ENCODE measurements at regions not wholly inside any gene's neighbourhood (a gene's known extent, or its start where the extent isn't known, plus 50 kb on each side); places are given as distances from the start of the nearest gene placed in this dataset.

DNA sequence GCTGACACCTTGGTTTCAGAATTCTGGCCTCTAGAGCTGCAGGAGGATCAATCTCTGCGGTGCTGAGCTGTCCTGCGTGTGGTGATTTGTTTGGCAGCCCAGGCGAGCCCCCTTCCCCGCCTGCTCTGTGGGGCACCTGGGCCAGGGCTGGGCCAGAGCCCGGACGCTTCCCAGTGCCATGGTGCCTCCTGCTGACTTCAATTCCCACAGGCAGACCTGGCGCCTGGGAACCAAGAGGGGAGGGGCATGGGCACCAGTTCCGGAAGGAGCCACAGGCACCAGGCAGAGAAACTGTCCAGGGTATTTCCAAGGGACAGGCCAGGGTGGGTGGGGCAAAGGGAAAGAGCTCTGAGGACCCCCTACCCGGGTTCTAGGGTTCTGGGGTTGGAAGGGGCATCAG lies 197.8 kb downstream of the CTTN start:
- TF ChIP-seq HMG20A (CRISPR knock-in tag; conservative IDR thresholded peaks at IDR 0.05) = no peak
- TF ChIP-seq, protein P1, sequence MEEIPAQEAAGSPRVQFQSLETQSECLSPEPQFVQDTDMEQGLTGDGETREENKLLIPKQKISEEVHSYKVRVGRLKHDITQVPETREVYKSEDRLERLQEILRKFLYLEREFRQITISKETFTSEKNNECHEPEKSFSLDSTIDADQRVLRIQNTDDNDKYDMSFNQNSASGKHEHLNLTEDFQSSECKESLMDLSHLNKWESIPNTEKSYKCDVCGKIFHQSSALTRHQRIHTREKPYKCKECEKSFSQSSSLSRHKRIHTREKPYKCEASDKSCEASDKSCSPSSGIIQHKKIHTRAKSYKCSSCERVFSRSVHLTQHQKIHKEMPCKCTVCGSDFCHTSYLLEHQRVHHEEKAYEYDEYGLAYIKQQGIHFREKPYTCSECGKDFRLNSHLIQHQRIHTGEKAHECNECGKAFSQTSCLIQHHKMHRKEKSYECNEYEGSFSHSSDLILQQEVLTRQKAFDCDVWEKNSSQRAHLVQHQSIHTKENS (CRISPR knock-in tag; IDR thresholded peaks at IDR 0.05) = no peak
- no peak for TF ChIP-seq DACH1 (IDR thresholded peaks at IDR 0.05; ENCODE audit: partially characterized antibody)
- TF ChIP-seq EWSR1 (IDR thresholded peaks at IDR 0.05; ENCODE audit: borderline replicate concordance, low read depth, partially characterized antibody) = no peak
- TF ChIP-seq, protein P2, sequence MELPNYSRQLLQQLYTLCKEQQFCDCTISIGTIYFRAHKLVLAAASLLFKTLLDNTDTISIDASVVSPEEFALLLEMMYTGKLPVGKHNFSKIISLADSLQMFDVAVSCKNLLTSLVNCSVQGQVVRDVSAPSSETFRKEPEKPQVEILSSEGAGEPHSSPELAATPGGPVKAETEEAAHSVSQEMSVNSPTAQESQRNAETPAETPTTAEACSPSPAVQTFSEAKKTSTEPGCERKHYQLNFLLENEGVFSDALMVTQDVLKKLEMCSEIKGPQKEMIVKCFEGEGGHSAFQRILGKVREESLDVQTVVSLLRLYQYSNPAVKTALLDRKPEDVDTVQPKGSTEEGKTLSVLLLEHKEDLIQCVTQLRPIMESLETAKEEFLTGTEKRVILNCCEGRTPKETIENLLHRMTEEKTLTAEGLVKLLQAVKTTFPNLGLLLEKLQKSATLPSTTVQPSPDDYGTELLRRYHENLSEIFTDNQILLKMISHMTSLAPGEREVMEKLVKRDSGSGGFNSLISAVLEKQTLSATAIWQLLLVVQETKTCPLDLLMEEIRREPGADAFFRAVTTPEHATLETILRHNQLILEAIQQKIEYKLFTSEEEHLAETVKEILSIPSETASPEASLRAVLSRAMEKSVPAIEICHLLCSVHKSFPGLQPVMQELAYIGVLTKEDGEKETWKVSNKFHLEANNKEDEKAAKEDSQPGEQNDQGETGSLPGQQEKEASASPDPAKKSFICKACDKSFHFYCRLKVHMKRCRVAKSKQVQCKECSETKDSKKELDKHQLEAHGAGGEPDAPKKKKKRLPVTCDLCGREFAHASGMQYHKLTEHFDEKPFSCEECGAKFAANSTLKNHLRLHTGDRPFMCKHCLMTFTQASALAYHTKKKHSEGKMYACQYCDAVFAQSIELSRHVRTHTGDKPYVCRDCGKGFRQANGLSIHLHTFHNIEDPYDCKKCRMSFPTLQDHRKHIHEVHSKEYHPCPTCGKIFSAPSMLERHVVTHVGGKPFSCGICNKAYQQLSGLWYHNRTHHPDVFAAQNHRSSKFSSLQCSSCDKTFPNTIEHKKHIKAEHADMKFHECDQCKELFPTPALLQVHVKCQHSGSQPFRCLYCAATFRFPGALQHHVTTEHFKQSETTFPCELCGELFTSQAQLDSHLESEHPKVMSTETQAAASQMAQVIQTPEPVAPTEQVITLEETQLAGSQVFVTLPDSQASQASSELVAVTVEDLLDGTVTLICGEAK (IDR thresholded peaks at IDR 0.05) = no peak
- TF ChIP-seq, protein P2 (CRISPR knock-in tag; IDR thresholded peaks at IDR 0.05) = no peak
- TF ChIP-seq SLC30A9 (CRISPR knock-in tag; IDR thresholded peaks at IDR 0.05) = no peak
- TF ChIP-seq, protein P3, sequence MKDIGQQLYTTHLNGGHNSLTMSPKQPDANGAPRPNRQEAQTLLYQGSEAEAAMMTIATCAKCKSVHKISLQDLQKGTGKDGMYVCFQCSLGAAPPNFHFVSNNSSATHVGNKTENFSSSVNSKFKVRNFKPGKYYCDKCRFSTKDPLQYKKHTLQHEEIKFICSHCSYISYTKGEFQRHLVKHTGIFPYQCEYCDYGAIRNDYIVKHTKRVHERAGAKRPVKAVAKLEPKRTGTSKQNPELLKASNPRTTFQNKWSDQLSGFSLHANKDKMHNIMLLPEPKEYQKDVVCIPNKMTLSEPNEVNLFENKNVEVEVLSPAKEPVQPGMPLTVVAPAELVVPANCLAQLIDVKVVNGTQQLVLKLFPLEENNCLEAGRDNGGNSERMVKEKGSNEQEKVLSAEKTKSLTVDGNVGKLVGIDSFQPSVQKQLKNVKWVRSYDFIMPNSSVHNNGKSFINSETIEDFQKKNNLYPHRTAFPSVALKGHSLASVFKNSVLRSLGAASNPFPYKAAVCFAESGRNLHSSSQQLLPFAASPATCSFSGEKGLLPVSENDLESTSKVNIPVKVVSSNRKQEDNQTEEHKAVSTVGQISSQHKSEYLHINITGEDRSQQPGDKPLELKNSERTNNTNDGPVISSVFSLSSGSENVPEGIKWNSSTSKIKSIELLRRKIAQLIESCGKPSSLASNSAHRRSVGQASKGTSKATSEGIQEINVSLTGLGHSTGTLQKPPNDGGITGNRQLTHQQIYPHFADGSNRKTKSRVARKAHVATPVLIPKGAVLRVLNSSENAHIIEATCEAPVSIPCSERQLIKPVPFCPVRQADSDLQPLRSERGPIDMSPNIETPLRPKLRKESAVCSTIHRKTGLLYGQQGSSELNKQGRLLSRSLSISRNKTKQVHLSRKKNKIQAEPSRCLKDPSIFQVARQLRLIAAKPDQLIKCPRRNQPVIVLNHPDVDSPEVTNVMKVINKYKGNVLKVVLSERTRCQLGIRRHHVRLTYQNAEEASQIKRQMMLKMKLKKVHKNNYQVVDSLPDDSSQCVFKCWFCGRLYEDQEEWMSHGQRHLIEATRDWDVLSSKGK (CRISPR knock-in tag; IDR thresholded peaks at IDR 0.05) = no peak
- no peak for TF ChIP-seq ELF2 (CRISPR knock-in tag; IDR thresholded peaks at IDR 0.05)

More for the DNA sequence above, 197.8 kb downstream of the CTTN start:
- in situ Hi-C loops (cut with MboI) (no loop called here), intact Hi-C loops (cut with micrococcal nuclease) (no loop called here)
- CTCF ChIA-PET (ENCODE audit: low intra/inter-chr PET ratio) = no interaction called here
- FAIRE-seq (no peak), ATAC-seq (no peak), DNase-seq (ENCODE audit: extremely low read depth in 1 of 4, low spot score in 3 of 4) (no peak)
- POLR2A ChIA-PET = no interaction called here
- no peaks in the 10 kb centered on the region for H4K20me1 ChIP-seq (replicated peaks; ENCODE audit: control insufficient read depth, insufficient read depth, low read length)
- H3K27ac ChIP-seq (ENCODE audit: extremely low read depth, low read depth, low read length) = no peak overlapping the region
- H3K9me1 ChIP-seq (ENCODE audit: control insufficient read depth, insufficient read depth, low read length) = no peaks in the 10 kb centered on the region
- BruUV-seq (replicated peaks) = no TSS peak
- H3K79me2 ChIP-seq (ENCODE audit: control insufficient read depth, insufficient read depth, low read length) = no peaks in the 10 kb centered on the region
- H3K27me3 ChIP-seq (ENCODE audit: control insufficient read depth in 2 of 2, insufficient read depth in 2 of 2, low read length in 2 of 2) = peaks cover 9 to 53% of the 10 kb centered on the region in 2 experiments; a peak in 3 of 5 replicates
- no peaks in the 10 kb centered on the region for H3K9me3 ChIP-seq (replicated peaks; ENCODE audit: control insufficient read depth, insufficient read depth, low read depth, low read length)
- H3K4me3 ChIP-seq = no peak overlapping the region
- H3K9ac ChIP-seq (ENCODE audit: insufficient read depth in 1 of 2, low read depth in 2 of 2, low read length in 2 of 2) = no peak overlapping the region
- WGBS (ENCODE audit: insufficient coverage, low coverage, missing lambda C conversion rate) = 0% methylated on average over 9 of the region's 9 CpGs
- no peak overlapping the region for H2AFZ ChIP-seq (ENCODE audit: low read depth, low read length)
- no peaks in the 10 kb centered on the region for H3K4me1 ChIP-seq (replicated peaks in 1 of 2; ENCODE audit: control insufficient read depth in 2 of 2, insufficient read depth in 2 of 2, low read length in 2 of 2)
- no peaks in the 10 kb centered on the region for H3K36me3 ChIP-seq (ENCODE audit: control insufficient read depth, insufficient read depth, low read length)
- H3K4me2 ChIP-seq (ENCODE audit: insufficient read depth, low read length) = no peak overlapping the region

All from K562 (cell line).